ENCODE measurements at regions not wholly inside any gene's neighbourhood (a gene's known extent, or its start where the extent isn't known, plus 50 kb on each side); places are given as distances from the start of the nearest gene placed in this dataset.

DNA sequence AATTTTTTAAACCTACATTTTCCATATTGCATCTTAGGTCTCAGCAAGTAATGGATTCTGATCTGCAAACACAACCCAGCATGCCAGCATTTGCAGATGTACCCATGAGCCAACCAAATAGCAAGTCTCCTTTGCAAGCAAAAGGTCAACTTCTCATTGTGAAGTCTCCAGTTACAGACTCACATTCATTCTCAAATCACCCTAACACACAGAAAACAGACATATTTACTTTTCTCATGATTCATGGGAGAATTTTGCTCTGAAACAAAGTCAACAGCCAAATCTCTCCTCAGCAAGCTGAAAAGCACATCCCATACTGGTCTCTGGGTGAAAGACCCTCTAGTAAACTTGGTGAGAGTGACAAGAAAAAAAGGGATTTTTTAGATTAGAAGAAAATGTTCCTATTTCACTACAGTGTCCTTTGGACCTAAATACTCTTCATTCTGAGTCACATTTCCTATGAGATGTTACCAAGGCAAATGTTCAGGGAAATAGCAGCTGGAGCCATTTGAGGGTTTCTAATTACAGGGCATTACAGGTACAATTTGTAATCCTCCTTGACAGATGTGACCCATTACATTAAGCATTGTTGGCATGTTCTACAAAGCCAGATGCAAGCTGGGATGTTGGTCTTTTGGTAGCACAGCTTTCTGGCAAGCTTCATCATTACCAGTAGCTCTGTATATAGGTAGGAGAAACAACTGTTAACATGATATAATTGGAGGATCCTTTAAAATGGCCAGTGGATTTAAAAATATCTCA is 383.3 kb downstream of the SMARCA1 start:
- H3K4me3 ChIP-seq (ENCODE audit: low read length): no peak overlapping the region
- DNase-seq (ENCODE audit: low read depth): no peak
- TF ChIP-seq, protein P1, sequence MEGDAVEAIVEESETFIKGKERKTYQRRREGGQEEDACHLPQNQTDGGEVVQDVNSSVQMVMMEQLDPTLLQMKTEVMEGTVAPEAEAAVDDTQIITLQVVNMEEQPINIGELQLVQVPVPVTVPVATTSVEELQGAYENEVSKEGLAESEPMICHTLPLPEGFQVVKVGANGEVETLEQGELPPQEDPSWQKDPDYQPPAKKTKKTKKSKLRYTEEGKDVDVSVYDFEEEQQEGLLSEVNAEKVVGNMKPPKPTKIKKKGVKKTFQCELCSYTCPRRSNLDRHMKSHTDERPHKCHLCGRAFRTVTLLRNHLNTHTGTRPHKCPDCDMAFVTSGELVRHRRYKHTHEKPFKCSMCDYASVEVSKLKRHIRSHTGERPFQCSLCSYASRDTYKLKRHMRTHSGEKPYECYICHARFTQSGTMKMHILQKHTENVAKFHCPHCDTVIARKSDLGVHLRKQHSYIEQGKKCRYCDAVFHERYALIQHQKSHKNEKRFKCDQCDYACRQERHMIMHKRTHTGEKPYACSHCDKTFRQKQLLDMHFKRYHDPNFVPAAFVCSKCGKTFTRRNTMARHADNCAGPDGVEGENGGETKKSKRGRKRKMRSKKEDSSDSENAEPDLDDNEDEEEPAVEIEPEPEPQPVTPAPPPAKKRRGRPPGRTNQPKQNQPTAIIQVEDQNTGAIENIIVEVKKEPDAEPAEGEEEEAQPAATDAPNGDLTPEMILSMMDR (conservative IDR thresholded peaks at IDR 0.05; ENCODE audit: low read depth, low read length): no peak

DNA sequence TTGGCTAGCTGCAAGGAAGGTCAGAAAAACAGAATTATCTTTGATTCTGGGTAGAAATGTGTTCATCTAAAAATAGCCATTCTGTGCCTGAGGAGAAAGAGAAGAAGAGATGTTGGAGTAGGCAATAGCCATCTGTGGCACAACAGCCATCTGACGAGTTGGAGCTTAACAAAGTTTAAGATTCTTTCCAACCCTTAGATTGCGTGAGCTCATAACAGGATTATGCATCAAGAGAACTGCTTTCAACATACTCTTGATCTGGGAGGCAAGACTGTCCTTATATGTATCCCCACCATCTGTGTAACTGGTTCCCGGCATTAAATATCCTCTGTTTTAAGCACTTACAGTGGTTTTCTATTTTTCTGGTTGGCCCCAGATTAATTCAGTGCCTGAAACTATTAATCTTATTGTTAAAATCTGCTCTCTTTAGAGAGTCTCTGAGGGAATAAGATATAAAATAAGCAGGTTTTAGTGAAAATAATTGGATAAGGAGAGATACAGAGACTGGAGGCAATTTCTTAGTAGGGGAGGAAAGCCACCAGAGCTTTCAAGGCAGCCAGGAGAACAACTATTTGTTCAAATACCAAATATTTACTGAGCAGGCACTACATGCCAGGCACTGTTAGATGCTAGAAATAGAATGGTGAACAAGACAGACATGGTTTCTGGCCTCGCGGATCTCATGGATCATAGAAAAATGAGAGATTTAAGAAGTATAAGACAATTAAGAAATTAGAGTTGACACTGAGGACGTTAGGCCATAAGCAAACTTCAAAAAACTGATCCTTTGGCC is 398.0 kb downstream of the SMARCA1 start:
- H3K4me3 ChIP-seq (ENCODE audit: low read length): no peak overlapping the region
- TF ChIP-seq, protein P1 (conservative IDR thresholded peaks at IDR 0.05; ENCODE audit: low read depth, low read length): no peak

DNA sequence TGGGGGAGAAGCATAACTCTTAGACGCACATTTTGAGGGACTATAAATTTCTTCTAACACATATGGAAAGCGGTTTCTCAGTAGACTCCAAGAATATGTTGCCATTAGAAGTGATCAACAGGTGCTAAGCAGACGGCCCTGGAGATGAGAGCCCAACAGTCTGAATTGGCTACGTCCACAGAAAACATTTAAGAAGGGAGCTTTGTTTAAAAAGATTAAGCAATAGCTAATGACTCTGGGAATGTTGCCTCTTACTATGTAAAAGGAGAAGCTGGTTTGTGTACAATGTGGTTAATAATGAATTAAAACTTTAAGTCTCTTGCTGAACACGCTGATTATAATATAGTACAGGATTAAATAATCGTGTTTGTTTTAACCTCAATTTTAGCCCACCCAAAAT is 399.5 kb downstream of the SMARCA1 start:
- TF ChIP-seq, protein P1 (conservative IDR thresholded peaks at IDR 0.05; ENCODE audit: low read depth, low read length): no peak
- H3K4me3 ChIP-seq (ENCODE audit: low read length): no peak overlapping the region
- DNase-seq (ENCODE audit: low read depth): no peak

More for the DNA sequence above, 398.0 kb downstream of the SMARCA1 start:
- DNase-seq (ENCODE audit: low read depth): no peak

DNA sequence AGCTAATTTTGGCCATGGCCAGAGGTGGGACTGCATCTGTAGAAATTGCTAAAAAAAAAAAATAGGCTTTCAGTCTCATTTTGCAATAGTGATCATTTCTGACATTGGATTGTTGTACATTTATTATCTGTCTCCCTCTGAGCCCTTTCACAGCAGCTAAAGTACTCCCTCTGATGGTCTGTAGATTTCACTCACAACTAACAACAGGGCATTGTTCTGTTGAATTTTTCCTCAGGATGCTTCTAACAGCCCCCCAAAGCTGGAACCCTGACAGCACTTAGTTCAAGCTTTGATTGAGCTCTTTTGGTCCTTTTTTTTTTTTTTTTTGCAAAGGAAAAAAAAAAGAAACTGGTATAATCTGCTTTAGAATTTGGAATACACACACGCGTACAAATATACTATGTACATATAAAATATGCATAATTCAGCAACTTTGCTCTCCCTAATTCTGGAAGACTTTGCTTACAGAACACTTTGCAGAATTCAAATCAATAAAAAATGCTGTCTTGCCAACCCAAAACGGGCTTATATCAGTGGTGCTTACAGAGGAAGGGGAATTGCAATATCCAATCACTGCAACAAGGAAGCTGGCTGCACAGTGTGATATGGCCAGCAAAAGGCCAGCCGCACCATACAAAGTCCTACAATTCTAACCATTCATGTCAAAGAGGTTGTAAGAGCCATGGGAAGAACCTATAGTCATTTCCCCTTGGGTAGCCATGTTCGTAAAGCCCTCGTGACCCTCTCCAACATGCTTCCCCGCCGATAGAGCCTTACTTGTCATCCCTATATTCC is 406.4 kb downstream of the SMARCA1 start:
- no peak overlapping the region for H3K4me3 ChIP-seq (ENCODE audit: low read length)
- no peak for DNase-seq (ENCODE audit: low read depth)
- TF ChIP-seq, protein P1 (conservative IDR thresholded peaks at IDR 0.05; ENCODE audit: low read depth, low read length): no peak

DNA sequence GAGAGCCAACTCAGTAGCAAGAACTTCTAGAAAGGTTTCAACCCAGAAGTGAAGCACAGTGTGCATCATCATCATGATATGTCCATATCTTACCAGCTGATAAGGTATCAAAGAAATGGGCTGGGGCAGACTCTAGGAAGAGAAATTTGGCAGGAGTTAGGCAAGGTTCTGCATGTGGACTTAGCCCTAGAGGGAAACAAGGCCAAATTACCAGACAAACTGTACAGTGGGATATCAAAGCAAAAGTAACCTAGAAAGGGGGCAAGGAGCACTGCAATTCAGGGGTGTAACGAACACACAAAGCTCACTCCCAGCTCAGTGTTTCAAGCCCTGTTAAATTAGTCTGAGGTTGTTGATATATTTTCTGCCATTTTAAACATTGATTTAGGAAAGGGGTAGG is 407.4 kb downstream of the SMARCA1 start:
- no peak overlapping the region for H3K4me3 ChIP-seq (ENCODE audit: low read length)
- DNase-seq (ENCODE audit: low read depth): no peak
- TF ChIP-seq, protein P1 (conservative IDR thresholded peaks at IDR 0.05; ENCODE audit: low read depth, low read length): no peak

DNA sequence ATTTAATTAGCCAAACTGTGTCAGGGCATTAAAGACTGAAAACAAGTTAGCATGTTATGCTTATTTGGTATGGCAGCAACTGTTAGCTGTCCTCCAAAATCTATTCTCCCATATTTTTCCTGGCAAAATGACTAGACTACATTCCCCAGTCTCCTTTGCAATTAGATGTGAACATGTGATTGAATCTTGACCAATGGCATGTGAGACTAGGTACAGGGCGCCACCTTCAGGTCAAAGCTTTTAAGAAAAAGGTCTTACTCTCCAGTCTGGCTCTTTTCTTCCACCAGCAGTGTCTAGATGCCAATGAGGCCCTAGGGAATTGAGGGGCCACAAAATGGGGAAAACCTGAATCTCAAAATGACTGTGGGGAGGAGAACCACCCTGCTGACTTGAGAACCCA is 408.2 kb downstream of the SMARCA1 start:
- TF ChIP-seq, protein P1 (conservative IDR thresholded peaks at IDR 0.05; ENCODE audit: low read depth, low read length): peak; percentile 30
- DNase-seq (ENCODE audit: low read depth): no peak
- no peak overlapping the region for H3K4me3 ChIP-seq (ENCODE audit: low read length)

Measured in retinal pigment epithelial cell (primary cell).